H7 (cell line): ENCODE measurements at regions not wholly inside any gene's neighbourhood (a gene's known extent, or its start where the extent isn't known, plus 50 kb on each side); places are given as distances from the start of the nearest gene placed in this dataset.

Experiments used
- DNase-seq: peaks from one replicate; pipeline ENCODE4 v3.0.0; 2012
- H3K27me3 ChIP-seq: 2 replicates; pipeline ENCODE4 v1.6.0; 2011; ENCODE audit warnings: mild to moderate bottlenecking, low read length; ENCODE audit not compliant: control insufficient read depth, insufficient read depth
- H3K36me3 ChIP-seq: replicated peaks from 2 replicates; pipeline ENCODE4 v1.5.1; 2011; ENCODE audit warnings: low read length; ENCODE audit not compliant: control insufficient read depth, insufficient read depth
- H3K4me3 ChIP-seq: 2 replicates; pipeline ENCODE4 v1.5.1; 2011; ENCODE audit warnings: low read depth, mild to moderate bottlenecking, control low read depth, low read length, moderate library complexity; ENCODE audit not compliant: insufficient read depth

- no peaks in the 10 kb centered on the region; the same call in 1 of the 2 replicates for H3K27me3 ChIP-seq
- DNase-seq: no peak
- H3K4me3 ChIP-seq: no peak overlapping the region
- H3K36me3 ChIP-seq: no peaks in the 10 kb centered on the region
Measured at GRCh38 chr20:40449974-40450616, 238.9 kb downstream of the MAFB start.

GRCh38 chr20:40449144-40449690, 239.8 kb downstream of the MAFB start:
- Histone ChIP-seq H3K36me3 (no peaks in the 10 kb centered on the region), H3K27me3 (no peaks in the 10 kb centered on the region), H3K4me3 (no peak overlapping the region)
- DNase-seq: no peak

- Histone ChIP-seq H3K4me3 (no peak overlapping the region), H3K27me3 (no peaks in the 10 kb centered on the region), H3K36me3 (no peaks in the 10 kb centered on the region)
- no peak for DNase-seq
Measured at GRCh38 chr20:40446888-40447287, 242.1 kb downstream of the MAFB start.

GRCh38 chr20:40444516-40444915, 244.5 kb downstream of the MAFB start:
- Histone ChIP-seq H3K36me3 (no peaks in the 10 kb centered on the region), H3K27me3 (no peaks in the 10 kb centered on the region), H3K4me3 (no peak overlapping the region)
- DNase-seq: no peak

DNA sequence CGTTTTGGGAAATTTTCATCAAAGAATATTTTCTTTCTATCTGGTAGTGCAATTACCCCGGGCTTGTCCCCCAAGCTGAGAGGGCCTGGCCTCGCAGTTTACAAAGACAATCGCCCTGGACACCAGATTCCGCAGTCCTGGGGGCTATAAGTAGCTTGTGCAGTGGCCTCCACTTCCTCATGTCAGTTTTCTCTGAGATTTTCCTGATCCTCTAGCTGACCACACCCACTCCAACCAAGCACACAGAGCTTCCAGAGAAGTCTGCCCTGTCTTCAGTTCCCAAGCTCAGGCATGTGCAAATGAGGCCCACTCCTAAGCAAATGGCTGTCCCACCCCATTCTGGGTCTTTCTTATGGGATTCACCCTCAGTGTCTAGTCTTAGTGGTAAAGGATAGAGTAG, 245.3 kb downstream of the MAFB start:
- no peak for DNase-seq
- no peaks in the 10 kb centered on the region for H3K27me3 ChIP-seq
- H3K4me3 ChIP-seq: no peak overlapping the region
- no peaks in the 10 kb centered on the region for H3K36me3 ChIP-seq

DNA sequence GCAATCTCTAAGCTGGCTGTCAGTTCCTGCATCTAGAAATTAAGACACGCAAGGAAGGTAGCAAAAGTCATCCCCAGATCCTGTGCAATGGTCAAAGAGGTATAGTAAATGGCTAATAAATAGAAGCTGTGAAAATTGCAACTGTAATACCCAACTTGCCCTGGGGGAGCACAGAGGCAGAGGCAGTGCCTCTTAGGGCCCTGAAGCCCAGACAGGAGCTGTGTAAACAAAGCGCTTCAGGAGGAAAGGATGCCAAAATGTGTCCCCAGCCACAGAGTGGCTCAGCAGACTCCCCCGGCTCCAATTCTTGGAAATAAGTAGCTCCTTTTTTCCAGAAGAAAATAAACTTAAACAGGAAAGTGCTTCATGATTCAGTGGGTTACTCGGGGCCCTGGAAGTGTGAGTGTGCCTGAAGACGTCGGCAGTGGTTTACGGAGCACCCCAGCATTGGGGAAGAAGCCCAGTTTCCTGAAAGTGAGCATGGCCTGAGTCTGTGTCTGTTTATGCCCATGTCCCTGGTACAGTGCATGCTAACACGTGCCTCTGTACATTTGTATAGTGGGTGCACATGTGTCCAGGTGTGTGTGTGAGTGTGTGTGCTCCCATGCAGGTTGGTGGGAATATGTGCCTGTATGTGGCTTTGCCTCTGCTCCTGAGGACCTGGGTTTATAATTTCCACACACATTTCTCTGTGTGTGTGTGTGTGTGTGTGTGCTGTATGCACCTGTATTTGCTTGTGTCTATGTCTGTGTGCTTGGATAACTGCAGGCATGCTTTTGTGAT, 246.7 kb downstream of the MAFB start:
- Histone ChIP-seq H3K4me3 (no peak overlapping the region), H3K27me3 (no peaks in the 10 kb centered on the region), H3K36me3 (no peaks in the 10 kb centered on the region)
- peak; percentile 66 for DNase-seq

GRCh38 chr20:40441771-40442170, 247.3 kb downstream of the MAFB start:
- DNase-seq: no peak
- Histone ChIP-seq H3K36me3 (no peaks in the 10 kb centered on the region), H3K27me3 (no peaks in the 10 kb centered on the region), H3K4me3 (no peak overlapping the region)

- Histone ChIP-seq H3K36me3 (no peaks in the 10 kb centered on the region), H3K4me3 (no peak overlapping the region), H3K27me3 (no peaks in the 10 kb centered on the region)
- no peak for DNase-seq
Measured at GRCh38 chr20:40438161-40438830, 250.7 kb downstream of the MAFB start.

DNA sequence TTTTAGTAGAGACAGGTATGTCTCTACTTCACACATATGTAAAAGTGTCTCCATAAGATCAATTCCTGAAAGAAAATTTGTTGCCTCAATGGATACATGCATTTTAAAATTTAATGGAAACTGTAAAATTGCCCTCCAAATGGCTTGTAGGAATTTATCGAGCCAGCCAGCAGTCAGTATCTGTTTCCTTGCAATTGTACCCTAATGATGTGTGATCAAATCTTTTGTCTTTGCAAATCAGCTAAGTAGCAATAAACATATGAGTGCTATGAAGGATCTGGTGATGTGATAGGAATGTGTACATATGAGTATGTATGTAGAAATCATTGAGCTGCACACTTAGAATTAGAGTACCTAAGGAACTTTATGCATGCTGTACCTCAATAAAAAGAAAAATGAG, 253.0 kb downstream of the MAFB start:
- no peaks in the 10 kb centered on the region for H3K27me3 ChIP-seq
- H3K36me3 ChIP-seq: no peaks in the 10 kb centered on the region
- H3K4me3 ChIP-seq: no peak overlapping the region
- DNase-seq: no peak

DNA sequence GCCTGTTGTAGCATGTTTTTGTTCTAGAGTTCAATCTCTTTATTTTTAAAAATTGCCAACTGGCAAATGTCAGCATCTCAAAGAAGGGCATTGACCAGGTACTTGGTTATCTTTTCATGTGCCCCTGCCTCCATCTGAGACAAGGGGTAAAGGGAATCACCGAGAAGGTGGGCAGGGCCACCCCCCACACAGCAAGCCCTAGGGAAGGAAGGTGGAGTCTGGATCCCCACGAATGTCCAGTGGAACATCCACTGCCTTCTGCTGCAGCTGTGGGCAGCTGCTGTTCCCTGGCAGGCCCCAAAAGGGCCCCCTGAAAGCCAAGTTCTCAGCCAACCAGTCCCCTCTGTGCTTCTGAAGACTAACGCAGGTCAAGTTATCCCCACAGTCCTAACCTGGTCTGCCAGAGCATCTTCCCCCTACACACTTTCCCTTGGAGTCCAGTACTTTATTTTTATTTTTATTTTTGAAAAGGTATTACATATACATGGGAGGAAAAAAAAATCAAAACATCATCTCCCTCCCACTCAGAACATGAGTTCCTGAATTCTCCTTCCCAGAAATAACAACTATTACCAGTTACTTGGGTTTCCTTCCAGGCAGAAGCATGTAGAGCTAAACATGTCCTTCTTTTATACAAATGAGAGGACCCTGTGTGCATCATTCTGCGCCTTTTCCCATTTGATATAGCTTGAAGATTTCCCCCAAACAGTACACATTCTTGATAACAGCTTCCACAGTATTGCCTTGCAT, 253.7 kb downstream of the MAFB start:
- no peaks in the 10 kb centered on the region for H3K27me3 ChIP-seq
- DNase-seq: no peak

GRCh38 chr20:40434122-40434521, 254.9 kb downstream of the MAFB start:
- no peak for DNase-seq
- H3K4me3 ChIP-seq: no peak overlapping the region
- H3K36me3 ChIP-seq: no peaks in the 10 kb centered on the region
- H3K27me3 ChIP-seq: no peaks in the 10 kb centered on the region

More for the DNA sequence above, 253.7 kb downstream of the MAFB start:
- Histone ChIP-seq H3K4me3 (no peak overlapping the region), H3K36me3 (no peaks in the 10 kb centered on the region)

DNA sequence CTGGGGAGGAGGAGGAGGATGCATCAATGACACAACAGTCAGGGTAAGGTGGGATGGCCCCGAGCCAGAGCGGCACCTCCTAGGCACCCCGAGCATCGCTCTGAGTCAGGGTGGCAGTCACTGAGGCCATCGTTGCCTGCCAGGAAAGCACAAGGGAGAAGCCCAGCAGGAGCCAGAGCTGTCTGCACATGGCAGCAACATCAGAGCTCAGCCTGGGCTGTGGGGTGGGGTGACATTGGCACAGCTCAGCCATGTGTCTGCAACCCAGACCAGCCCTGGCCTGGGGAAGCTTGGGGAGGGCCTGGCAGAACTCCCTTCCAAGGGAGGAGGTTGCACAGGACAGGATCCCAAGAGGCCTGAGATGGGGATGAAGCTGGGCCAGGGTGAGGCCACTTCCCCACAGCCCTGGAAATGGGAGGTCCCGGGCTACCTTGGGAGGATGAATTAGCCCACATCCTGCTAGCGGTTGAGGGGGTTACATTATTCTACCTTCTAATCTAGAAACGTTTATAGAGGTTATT, 255.6 kb downstream of the MAFB start:
- H3K4me3 ChIP-seq: no peak overlapping the region
- no peaks in the 10 kb centered on the region for H3K27me3 ChIP-seq
- DNase-seq: no peak
- H3K36me3 ChIP-seq: no peaks in the 10 kb centered on the region

GRCh38 chr20:40431611-40432010, 257.4 kb downstream of the MAFB start:
- no peak for DNase-seq
- H3K36me3 ChIP-seq: no peaks in the 10 kb centered on the region
- no peaks in the 10 kb centered on the region for H3K27me3 ChIP-seq
- H3K4me3 ChIP-seq: no peak overlapping the region

DNA sequence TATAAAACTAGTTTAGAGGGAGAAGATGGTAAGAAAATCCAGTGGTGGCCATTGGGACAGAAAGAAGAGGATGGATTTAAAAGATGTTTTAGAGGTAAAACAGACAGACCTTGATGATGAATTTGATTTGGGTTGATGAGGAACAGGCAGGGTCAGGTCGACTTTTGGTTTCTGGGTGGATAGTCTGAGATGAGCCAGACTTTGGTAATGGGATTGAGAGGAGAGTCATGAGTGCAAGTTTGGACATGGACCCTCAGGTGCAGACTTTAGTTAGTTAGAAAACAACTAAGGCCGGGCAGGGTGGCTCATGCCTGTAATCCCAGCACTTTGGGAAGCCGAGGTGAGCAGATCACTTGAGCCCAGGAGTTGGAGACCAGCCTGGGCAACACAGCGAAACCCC, 257.9 kb downstream of the MAFB start:
- DNase-seq: no peak
- no peaks in the 10 kb centered on the region for H3K36me3 ChIP-seq
- H3K4me3 ChIP-seq: no peak overlapping the region
- no peaks in the 10 kb centered on the region for H3K27me3 ChIP-seq
